ENCODE measurements at regions not wholly inside any gene's neighbourhood (a gene's known extent, or its start where the extent isn't known, plus 50 kb on each side); places are given as distances from the start of the nearest gene placed in this dataset.
"Not testable (repeated sequence)": the region's sequence is repeated elsewhere in the genome, so short reads cannot be mapped to it uniquely, and the experiment has no call there.

GRCh38 chr3:150130404-150131100 lies 159.9 kb upstream of the PFN2 start:
- no peak overlapping the region for H3K27ac ChIP-seq
- no peaks in the 10 kb centered on the region for H3K36me3 ChIP-seq
- no peaks in the 10 kb centered on the region for H3K4me1 ChIP-seq
- H3K9me3 ChIP-seq = no peaks in the 10 kb centered on the region
- no peak for ATAC-seq
- WGBS, 2 donors (ENCODE audit: low coverage in 1 of 2) = 93% methylated on average over 5 of the region's 5 CpGs; no CpG with 5 or more reads in 1 of the 2 donors
- TF ChIP-seq CTCF (IDR thresholded peaks at IDR 0.05) (no peak), POLR2A (IDR thresholded peaks at IDR 0.05) (no peak), EP300 (IDR thresholded peaks at IDR 0.05) (no peak), POLR2AphosphoS5 (IDR thresholded peaks at IDR 0.05) (no peak)
- no peak overlapping the region for H3K4me3 ChIP-seq
- H3K27me3 ChIP-seq = no peaks in the 10 kb centered on the region

- WGBS, 2 donors (ENCODE audit: low coverage in 1 of 2) = 69 to 72% methylated on average over 4 of the region's 4 CpGs
- no peak for ATAC-seq
- no peak for TF ChIP-seq POLR2AphosphoS5 (IDR thresholded peaks at IDR 0.05)
- TF ChIP-seq CTCF (IDR thresholded peaks at IDR 0.05) = no peak
- Histone ChIP-seq H3K27me3 (no peaks in the 10 kb centered on the region), H3K4me3 (no peak overlapping the region), H3K36me3 (no peaks in the 10 kb centered on the region), H3K27ac (no peak overlapping the region), H3K4me1 (no peaks in the 10 kb centered on the region), H3K9me3 (no peaks in the 10 kb centered on the region)
Measured at GRCh38 chr3:150129166-150129565, 158.5 kb upstream of the PFN2 start.

GRCh38 chr3:150128126-150128525 lies 157.4 kb upstream of the PFN2 start:
- Histone ChIP-seq H3K9me3 (no peaks in the 10 kb centered on the region), H3K27me3 (no peaks in the 10 kb centered on the region), H3K4me3 (no peak overlapping the region), H3K4me1 (no peaks in the 10 kb centered on the region), H3K27ac (no peak overlapping the region), H3K36me3 (no peaks in the 10 kb centered on the region)
- ATAC-seq = no peak
- TF ChIP-seq EP300 (IDR thresholded peaks at IDR 0.05) (no peak), POLR2AphosphoS5 (IDR thresholded peaks at IDR 0.05) (no peak), POLR2A (IDR thresholded peaks at IDR 0.05) (no peak), CTCF (IDR thresholded peaks at IDR 0.05) (no peak)
- WGBS, 2 donors (ENCODE audit: low coverage in 1 of 2) = 58% methylated on average over 2 to 3 of the region's 3 CpGs

GRCh38 chr3:150127011-150127490 lies 156.4 kb upstream of the PFN2 start:
- Histone ChIP-seq H3K27ac (no peak overlapping the region), H3K4me3 (no peak overlapping the region), H3K27me3 (no peaks in the 10 kb centered on the region), H3K4me1 (no peaks in the 10 kb centered on the region), H3K9me3 (peaks cover 0 to 6% (median 0%) of the 10 kb centered on the region in 3 donors), H3K36me3 (no peaks in the 10 kb centered on the region)
- ATAC-seq = no peak
- TF ChIP-seq POLR2AphosphoS5 (IDR thresholded peaks at IDR 0.05) = no peak
- WGBS, 2 donors (ENCODE audit: low coverage in 1 of 2) = 80 to 82% methylated on average over 6 to 7 of the region's 7 CpGs

- 80 to 100% methylated on average over 1 to 2 of the region's 2 CpGs for WGBS, 2 donors (ENCODE audit: low coverage in 1 of 2)
- no peak for TF ChIP-seq POLR2AphosphoS5 (IDR thresholded peaks at IDR 0.05)
- no peak for TF ChIP-seq CTCF (IDR thresholded peaks at IDR 0.05)
- no peak for TF ChIP-seq POLR2A (IDR thresholded peaks at IDR 0.05)
- no peak for TF ChIP-seq EP300 (IDR thresholded peaks at IDR 0.05)
Measured at GRCh38 chr3:150124142-150124541, 153.4 kb upstream of the PFN2 start.

GRCh38 chr3:150123249-150123648 lies 152.6 kb upstream of the PFN2 start:
- not testable (repeated sequence) for H3K36me3 ChIP-seq, H3K4me1 ChIP-seq, H3K27me3 ChIP-seq, H3K9me3 ChIP-seq, ATAC-seq, H3K27ac ChIP-seq, H3K4me3 ChIP-seq
- WGBS, 2 donors (ENCODE audit: low coverage in 1 of 2) = 69 to 78% methylated on average over 2 of the region's 2 CpGs

More at GRCh38 chr3:150124142-150124541, 153.4 kb upstream of the PFN2 start:
- Histone ChIP-seq H3K9me3 (peaks cover 0 to 6% (median 0%) of the 10 kb centered on the region in 3 donors), H3K27me3 (no peaks in the 10 kb centered on the region), H3K4me1 (no peaks in the 10 kb centered on the region), H3K27ac (no peak overlapping the region), H3K4me3 (no peak overlapping the region), H3K36me3 (no peaks in the 10 kb centered on the region)
- no peak for ATAC-seq

Measured in gastroesophageal sphincter (tissue), 4 donors.